ENCODE measurements at regions not wholly inside any gene's neighbourhood (a gene's known extent, or its start where the extent isn't known, plus 50 kb on each side); places are given as distances from the start of the nearest gene placed in this dataset.

- no peak for TF ChIP-seq EZH2phosphoT487 (IDR thresholded peaks at IDR 0.05; ENCODE audit: low read depth)
- TF ChIP-seq CTCF (IDR thresholded peaks at IDR 0.05; ENCODE audit: low read depth, low read length) = no peak
Measured at GRCh38 chr7:54299426-54299825, 242.7 kb upstream of the VSTM2A start.

Measured in OCI-LY3 (cell line).